B cell (primary cell): ENCODE measurements at regions not wholly inside any gene's neighbourhood (a gene's known extent, or its start where the extent isn't known, plus 50 kb on each side); places are given as distances from the start of the nearest gene placed in this dataset.

ENCODE experiments used
- ATAC-seq: fragments of 200-7000 bp; cut with Tn5 transposase; one replicate; pipeline ENCODE4 v1.10.0; 2021; ENCODE audit warnings: low read depth, mild to moderate bottlenecking, moderate number of reproducible peaks, moderate library complexity
- CTCF ChIA-PET: fragments of 350-600 bp; sonication (Branson Sonifier 250); formaldehyde crosslinking; loops from one replicate; lab custom pipeline; 2021; ENCODE audit warnings: antibody characterized with exemption, inconsistent platforms; lab: Charles Lee
- POLR2A ChIA-PET: fragments of 350-600 bp; sonication (Branson Sonifier 250); formaldehyde crosslinking; loops from one replicate; lab custom pipeline; 2021; ENCODE audit warnings: antibody characterized with exemption; lab: Charles Lee
- DNase-seq: peaks from one replicate; pipeline ENCODE4 v3.0.0; 2013
- H2AFZ ChIP-seq: 2 replicates; pipeline ENCODE4 v1.6.1; 2012; ENCODE audit warnings: mild to moderate bottlenecking, low read depth, low read length; ENCODE audit not compliant: insufficient read depth, poor library complexity, severe bottlenecking
- H3K27ac ChIP-seq, 2 donors: 1 replicate in 1 of 2; 2 replicates in 1 of 2; pipeline ENCODE4 v1.5.1; 2012 to 2013; ENCODE audit warnings: low read length in 2 of 2, mild to moderate bottlenecking in 2 of 2, moderate library complexity in 1 of 2
- H3K27me3 ChIP-seq, 4 experiments: fragments of 200-600 bp in 1 of 4; sonication (generic) in 1 of 4; replicated peaks in 1 of 4; 1 replicate in 2 of 4; 2 replicates in 2 of 4; pipeline versions ENCODE4 v1.6.1 to v1.7.0; 2013 to 2016; ENCODE audit warnings: low read length in 3 of 4, mild to moderate bottlenecking in 2 of 4, mixed read lengths in 1 of 4, moderate library complexity in 1 of 4; ENCODE audit not compliant: insufficient read depth in 4 of 4, control insufficient read depth in 3 of 4; ENCODE audit errors: control extremely low read depth in 1 of 4
- H3K36me3 ChIP-seq, 2 experiments: replicated peaks in 1 of 2; 1 replicate in 1 of 2; 2 replicates in 1 of 2; pipeline versions ENCODE4 v1.6.1 to v1.7.1; 2013; ENCODE audit warnings: low read length in 1 of 2; ENCODE audit not compliant: insufficient read depth in 2 of 2, control insufficient read depth in 1 of 2; ENCODE audit errors: control extremely low read depth in 1 of 2, extremely low read depth in 1 of 2
- H3K4me1 ChIP-seq, 2 donors: fragments of 200-600 bp in 1 of 2; sonication (generic) in 1 of 2; 1 replicate in 1 of 2; 2 replicates in 1 of 2; pipeline versions ENCODE4 v1.5.1 to v1.6.1; 2013 to 2017; ENCODE audit warnings: low read length in 2 of 2; ENCODE audit not compliant: control insufficient read depth in 2 of 2, insufficient read depth in 2 of 2
- H3K4me2 ChIP-seq: replicated peaks from 2 replicates; pipeline ENCODE3; 2012; ENCODE audit warnings: mild to moderate bottlenecking, low read depth, low read length; ENCODE audit not compliant: poor library complexity, severe bottlenecking
- H3K4me3 ChIP-seq, 5 experiments: fragments of 200-600 bp in 1 of 5; sonication (generic) in 1 of 5; 1 replicate in 3 of 5; 2 replicates in 2 of 5; pipeline versions ENCODE4 v1.5.1 to v1.7.0; 2011 to 2016; ENCODE audit warnings: low read length in 4 of 5, mild to moderate bottlenecking in 4 of 5, low read depth in 2 of 5, control low read depth in 1 of 5, moderate library complexity in 1 of 5; ENCODE audit not compliant: insufficient read depth in 1 of 5; ENCODE audit errors: control extremely low read depth in 1 of 5, extremely low read depth in 1 of 5
- H3K79me2 ChIP-seq: fragments of 200-600 bp; sonication (generic); one replicate; pipeline ENCODE4 v1.6.0; 2016; ENCODE audit warnings: low read length; ENCODE audit not compliant: control insufficient read depth, insufficient read depth
- H3K9ac ChIP-seq: fragments of 200-600 bp; sonication (generic); 2 replicates; pipeline ENCODE4 v1.6.1; 2017; ENCODE audit warnings: mild to moderate bottlenecking, low read length, moderate library complexity
- H3K9me3 ChIP-seq, 3 donors: one replicate each; pipeline versions ENCODE4 v1.6.1 to v1.7.1; 2013; ENCODE audit warnings: low read length in 2 of 3; ENCODE audit not compliant: control insufficient read depth in 2 of 3, insufficient read depth in 1 of 3; ENCODE audit errors: control extremely low read depth in 1 of 3
- H4K20me1 ChIP-seq: 2 replicates; pipeline ENCODE4 v1.6.0; 2012; ENCODE audit warnings: mild to moderate bottlenecking, low read length; ENCODE audit not compliant: insufficient read depth, control insufficient read depth, poor library complexity, severe bottlenecking
- H3K27ac Mint-ChIP-seq: one replicate; pipeline ENCODE4 v1.8.0; 2021; ENCODE audit warnings: mixed read lengths
- H3K27me3 Mint-ChIP-seq: one replicate; pipeline ENCODE4 v1.8.0; 2021; ENCODE audit warnings: mixed read lengths
- H3K4me1 Mint-ChIP-seq: one replicate; pipeline ENCODE4 v1.8.0; 2021; ENCODE audit warnings: mixed read lengths
- H3K4me3 Mint-ChIP-seq: one replicate; pipeline ENCODE4 v1.8.0; 2021; ENCODE audit warnings: mixed read lengths
- H3K9me3 Mint-ChIP-seq: one replicate; pipeline ENCODE4 v1.8.0; 2022; ENCODE audit warnings: mixed read lengths; ENCODE audit not compliant: insufficient read depth
- CTCF ChIP-seq: fragments of 200-600 bp; IDR thresholded peaks from one replicate; pipeline ENCODE4 v1.8.0; 2022; ENCODE audit warnings: antibody characterized with exemption, mild to moderate bottlenecking
- EZH2 ChIP-seq: IDR thresholded peaks from 2 replicates; pipeline ENCODE4 v1.6.1; 2012; ENCODE audit warnings: borderline replicate concordance, low read depth, mild to moderate bottlenecking, moderate library complexity, low read length; ENCODE audit not compliant: insufficient read depth, poor library complexity, severe bottlenecking
- WGBS: methylation state at CpG from one replicate; pipeline ENCODE4 v1.1.5; 2013; ENCODE audit warnings: missing lambda C conversion rate; ENCODE audit not compliant: insufficient coverage; 5-methylcytosine and 5-hydroxymethylcytosine counted together
- intact Hi-C: fragments of 100-400 bp; cut with micrococcal nuclease; formaldehyde crosslinking; loops from one replicate; pipeline ENCODE4 v1.10.0; 2022

GRCh38 chr13:109331011-109331433 is 455.4 kb downstream of the IRS2 start:
- H3K4me3 ChIP-seq: no peak overlapping the region
- Mint-ChIP-seq H3K27ac (no peak overlapping the region), H3K9me3 (no peaks in the 10 kb centered on the region), H3K4me1 (no peaks in the 10 kb centered on the region), H3K4me3 (no peak overlapping the region), H3K27me3 (no peaks in the 10 kb centered on the region)
- ChIA-PET CTCF (no interaction called here), POLR2A (no interaction called here)
- H3K9ac ChIP-seq: no peak overlapping the region
- DNase-seq (no peak), ATAC-seq (no peak)
- H3K36me3 ChIP-seq: no peaks in the 10 kb centered on the region
- no peak for TF ChIP-seq CTCF
- no peak for TF ChIP-seq EZH2
- H3K27me3 ChIP-seq: no peaks in the 10 kb centered on the region
- H3K4me2 ChIP-seq: no peak overlapping the region
- H2AFZ ChIP-seq: no peak overlapping the region
- H4K20me1 ChIP-seq: no peaks in the 10 kb centered on the region
- intact Hi-C loops: no loop called here
- H3K27ac ChIP-seq: no peak overlapping the region
- H3K9me3 ChIP-seq: peaks cover 0 to 9% (median 1%) of the 10 kb centered on the region in 3 donors
- WGBS: no CpG with 5 or more reads among the region's 2 CpGs
- H3K79me2 ChIP-seq: no peaks in the 10 kb centered on the region
- H3K4me1 ChIP-seq: no peaks in the 10 kb centered on the region

GRCh38 chr13:109330123-109330522 is 456.3 kb downstream of the IRS2 start:
- Histone ChIP-seq H3K9ac (no peak overlapping the region), H3K4me2 (no peak overlapping the region), H3K4me3 (no peak overlapping the region), H2AFZ (no peak overlapping the region), H3K27ac (no peak overlapping the region), H3K36me3 (no peaks in the 10 kb centered on the region), H3K27me3 (no peaks in the 10 kb centered on the region), H3K79me2 (no peaks in the 10 kb centered on the region), H3K9me3 (peaks cover 0 to 9% (median 1%) of the 10 kb centered on the region in 3 donors), H4K20me1 (no peaks in the 10 kb centered on the region), H3K4me1 (no peaks in the 10 kb centered on the region)
- intact Hi-C loops: no loop called here
- Mint-ChIP-seq H3K27me3 (no peaks in the 10 kb centered on the region), H3K4me1 (no peaks in the 10 kb centered on the region), H3K4me3 (no peak overlapping the region), H3K9me3 (no peaks in the 10 kb centered on the region), H3K27ac (no peak overlapping the region)
- no peak for DNase-seq
- 50% methylated on average over 1 of the region's 4 CpGs for WGBS
- ChIA-PET CTCF (no interaction called here), POLR2A (no interaction called here)
- TF ChIP-seq EZH2 (no peak), CTCF (no peak)
- ATAC-seq: no peak
